ENCODE measurements at regions not wholly inside any gene's neighbourhood (a gene's known extent, or its start where the extent isn't known, plus 50 kb on each side); places are given as distances from the start of the nearest gene placed in this dataset.

GRCh38 chr12:78385541-78385940 lies 479.0 kb upstream of the SYT1 start:
- TF ChIP-seq CTCF (IDR thresholded peaks at IDR 0.05) (no peak), POLR2AphosphoS5 (IDR thresholded peaks at IDR 0.05) (no peak)
